Fibroblast of mammary gland (primary cell): ENCODE measurements at regions not wholly inside any gene's neighbourhood (a gene's known extent, or its start where the extent isn't known, plus 50 kb on each side); places are given as distances from the start of the nearest gene placed in this dataset.

Experiments
- DNase-seq: peaks from one replicate; pipeline ENCODE4 v3.0.0-alpha.2; 2010; ENCODE audit warnings: low read depth
- H3K4me3 ChIP-seq: 2 replicates; pipeline ENCODE4 v1.5.1; 2011; ENCODE audit warnings: low read depth, mild to moderate bottlenecking, low read length, moderate library complexity; ENCODE audit not compliant: control insufficient read depth
- TF ChIP-seq, protein P1 (sequence below): conservative IDR thresholded peaks from 2 replicates; pipeline ENCODE4 v1.5.1; 2011; ENCODE audit warnings: low read depth, low read length, inconsistent platforms; ENCODE audit not compliant: control insufficient read depth, insufficient read depth

DNA sequence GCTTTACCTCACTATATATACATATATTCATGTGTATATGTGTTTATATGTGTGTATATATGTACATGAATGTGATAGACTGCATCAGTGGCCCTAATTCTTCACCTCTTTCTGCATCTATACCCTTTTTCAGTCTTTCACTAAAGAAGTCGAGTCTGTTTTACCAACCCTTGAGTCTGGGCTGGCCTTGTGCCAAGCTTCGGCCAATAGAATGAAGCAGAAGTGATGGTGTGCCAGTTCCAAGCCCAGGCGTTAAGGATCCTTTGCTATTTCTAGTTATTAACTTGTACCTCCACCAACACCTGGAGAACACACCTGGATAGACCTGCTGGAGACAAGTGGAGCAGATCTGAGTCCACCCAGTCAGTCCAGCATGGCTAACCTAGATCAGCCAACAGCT is 61.6 kb upstream of the PPM1J start:
- TF ChIP-seq, protein P1, sequence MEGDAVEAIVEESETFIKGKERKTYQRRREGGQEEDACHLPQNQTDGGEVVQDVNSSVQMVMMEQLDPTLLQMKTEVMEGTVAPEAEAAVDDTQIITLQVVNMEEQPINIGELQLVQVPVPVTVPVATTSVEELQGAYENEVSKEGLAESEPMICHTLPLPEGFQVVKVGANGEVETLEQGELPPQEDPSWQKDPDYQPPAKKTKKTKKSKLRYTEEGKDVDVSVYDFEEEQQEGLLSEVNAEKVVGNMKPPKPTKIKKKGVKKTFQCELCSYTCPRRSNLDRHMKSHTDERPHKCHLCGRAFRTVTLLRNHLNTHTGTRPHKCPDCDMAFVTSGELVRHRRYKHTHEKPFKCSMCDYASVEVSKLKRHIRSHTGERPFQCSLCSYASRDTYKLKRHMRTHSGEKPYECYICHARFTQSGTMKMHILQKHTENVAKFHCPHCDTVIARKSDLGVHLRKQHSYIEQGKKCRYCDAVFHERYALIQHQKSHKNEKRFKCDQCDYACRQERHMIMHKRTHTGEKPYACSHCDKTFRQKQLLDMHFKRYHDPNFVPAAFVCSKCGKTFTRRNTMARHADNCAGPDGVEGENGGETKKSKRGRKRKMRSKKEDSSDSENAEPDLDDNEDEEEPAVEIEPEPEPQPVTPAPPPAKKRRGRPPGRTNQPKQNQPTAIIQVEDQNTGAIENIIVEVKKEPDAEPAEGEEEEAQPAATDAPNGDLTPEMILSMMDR: no peak
- no peak for DNase-seq
- no peak overlapping the region for H3K4me3 ChIP-seq

DNA sequence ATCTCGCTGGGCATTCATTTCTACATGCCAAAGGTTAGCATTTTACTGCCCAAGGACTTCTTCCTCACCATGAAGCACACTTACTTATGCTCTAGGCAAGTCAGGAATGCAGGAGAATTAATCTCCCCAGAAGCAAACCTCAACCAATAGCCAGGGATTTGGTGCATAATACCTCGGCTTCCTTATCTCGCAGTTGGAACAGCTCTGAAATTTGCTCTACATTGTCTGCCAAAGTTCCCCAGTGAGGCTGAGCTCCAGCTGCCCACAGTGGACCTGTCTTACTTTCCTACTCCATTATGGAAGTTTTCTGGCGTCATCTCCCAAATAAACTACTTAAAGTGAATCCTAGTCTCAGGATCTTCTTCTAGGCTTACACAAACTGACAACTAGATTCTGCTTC is 57.6 kb upstream of the PPM1J start:
- no peak for DNase-seq
- H3K4me3 ChIP-seq: no peak overlapping the region
- TF ChIP-seq, protein P1: no peak

DNA sequence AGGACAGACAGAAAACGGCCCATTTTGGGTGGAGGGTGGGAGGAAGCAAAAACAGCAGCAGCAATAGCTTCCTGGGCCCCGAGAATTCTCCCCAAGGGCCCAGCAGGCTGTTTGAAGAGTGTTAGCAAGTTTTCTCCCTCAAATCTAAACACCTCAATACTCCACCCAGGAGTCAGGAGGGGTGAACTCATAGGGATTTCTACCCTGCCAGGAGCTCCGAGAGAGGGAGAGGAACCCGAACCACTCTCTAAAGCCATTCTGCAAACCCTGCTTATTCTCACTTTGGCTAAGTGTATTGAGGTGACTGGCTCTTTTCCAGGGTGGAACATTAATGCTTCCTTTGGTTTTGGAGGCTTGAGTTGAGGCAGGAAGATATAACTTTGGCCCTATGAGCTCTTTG is 55.6 kb upstream of the PPM1J start:
- TF ChIP-seq, protein P1: no peak
- no peak for DNase-seq
- H3K4me3 ChIP-seq: no peak overlapping the region

DNA sequence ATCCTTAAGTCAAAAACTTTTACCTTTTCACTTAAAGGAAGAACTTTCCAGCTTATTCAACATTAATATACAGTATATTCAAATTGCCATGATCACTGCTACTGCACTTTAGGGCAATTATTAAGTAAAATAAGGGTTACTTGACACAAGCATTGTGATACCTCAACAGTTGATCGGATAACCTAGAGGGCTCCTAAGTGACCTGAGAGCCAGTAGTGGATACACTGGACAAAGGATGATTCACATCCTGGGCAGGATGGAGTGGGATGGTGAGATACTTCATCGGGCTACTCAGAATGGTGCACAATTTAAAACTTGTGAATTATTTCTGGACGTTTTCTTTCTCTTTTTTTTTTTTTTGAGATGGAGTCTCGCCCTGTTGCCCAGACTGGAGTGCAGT is 54.5 kb upstream of the PPM1J start:
- no peak for DNase-seq
- TF ChIP-seq, protein P1: no peak
- no peak overlapping the region for H3K4me3 ChIP-seq

DNA sequence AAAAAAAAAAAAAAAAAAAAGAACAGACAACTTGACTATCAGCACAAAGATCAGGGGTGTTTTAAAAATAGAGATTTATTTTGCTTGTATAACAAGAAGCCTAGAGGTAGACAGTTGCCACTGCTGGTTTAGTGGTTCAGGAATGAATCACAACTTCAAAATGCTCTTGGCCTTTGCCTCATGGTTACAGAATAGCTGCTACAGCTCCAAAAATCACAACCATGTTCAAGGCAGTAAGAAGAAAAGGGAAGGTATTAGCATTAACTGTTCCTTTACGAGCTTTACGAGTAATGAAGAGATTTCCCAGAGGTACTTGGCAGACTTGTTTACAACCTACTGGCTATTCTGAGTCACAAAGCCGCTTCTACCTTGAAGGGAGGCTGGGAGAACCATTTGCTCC is 52.5 kb upstream of the PPM1J start:
- no peak overlapping the region for H3K4me3 ChIP-seq
- TF ChIP-seq, protein P1: no peak
- no peak for DNase-seq
